LNCAP (cell line): ENCODE measurements at regions not wholly inside any gene's neighbourhood (a gene's known extent, or its start where the extent isn't known, plus 50 kb on each side); places are given as distances from the start of the nearest gene placed in this dataset.

ENCODE experiments used
- TF ChIP-seq, protein P1 (sequence below): fragments of 450-650 bp; IDR thresholded peaks from 2 replicates; pipeline ENCODE4 v1.5.1; 2017; ENCODE audit warnings: mild to moderate bottlenecking

DNA sequence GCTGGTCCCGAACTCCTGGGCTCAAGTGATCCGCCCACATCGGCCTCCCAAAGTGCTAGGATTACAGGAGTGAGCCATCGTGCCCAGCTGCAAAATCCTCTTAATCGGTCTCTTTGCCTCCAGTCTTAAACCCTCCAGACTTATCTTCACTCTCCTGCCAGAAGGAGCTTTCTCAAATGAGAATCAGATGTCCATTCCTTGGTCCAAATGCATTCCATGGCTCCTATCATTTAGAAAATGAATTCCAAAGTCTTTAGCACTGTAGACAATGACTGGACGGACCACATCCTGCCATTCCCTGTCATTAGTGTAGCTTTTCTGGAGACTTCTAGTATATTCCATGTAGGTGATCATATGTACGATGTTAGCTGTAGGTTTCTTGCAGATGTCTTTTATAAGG is 141.9 kb downstream of the ID4 start:
- TF ChIP-seq, protein P1, sequence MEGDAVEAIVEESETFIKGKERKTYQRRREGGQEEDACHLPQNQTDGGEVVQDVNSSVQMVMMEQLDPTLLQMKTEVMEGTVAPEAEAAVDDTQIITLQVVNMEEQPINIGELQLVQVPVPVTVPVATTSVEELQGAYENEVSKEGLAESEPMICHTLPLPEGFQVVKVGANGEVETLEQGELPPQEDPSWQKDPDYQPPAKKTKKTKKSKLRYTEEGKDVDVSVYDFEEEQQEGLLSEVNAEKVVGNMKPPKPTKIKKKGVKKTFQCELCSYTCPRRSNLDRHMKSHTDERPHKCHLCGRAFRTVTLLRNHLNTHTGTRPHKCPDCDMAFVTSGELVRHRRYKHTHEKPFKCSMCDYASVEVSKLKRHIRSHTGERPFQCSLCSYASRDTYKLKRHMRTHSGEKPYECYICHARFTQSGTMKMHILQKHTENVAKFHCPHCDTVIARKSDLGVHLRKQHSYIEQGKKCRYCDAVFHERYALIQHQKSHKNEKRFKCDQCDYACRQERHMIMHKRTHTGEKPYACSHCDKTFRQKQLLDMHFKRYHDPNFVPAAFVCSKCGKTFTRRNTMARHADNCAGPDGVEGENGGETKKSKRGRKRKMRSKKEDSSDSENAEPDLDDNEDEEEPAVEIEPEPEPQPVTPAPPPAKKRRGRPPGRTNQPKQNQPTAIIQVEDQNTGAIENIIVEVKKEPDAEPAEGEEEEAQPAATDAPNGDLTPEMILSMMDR, result no peak

GRCh38 chr6:19979986-19980385 is 142.8 kb downstream of the ID4 start:
- TF ChIP-seq, protein P1, result no peak

GRCh38 chr6:19983374-19983773 is 146.2 kb downstream of the ID4 start:
- TF ChIP-seq, protein P1, result no peak

GRCh38 chr6:19986691-19987438 is 149.7 kb downstream of the ID4 start:
- TF ChIP-seq, protein P1, result no peak

DNA sequence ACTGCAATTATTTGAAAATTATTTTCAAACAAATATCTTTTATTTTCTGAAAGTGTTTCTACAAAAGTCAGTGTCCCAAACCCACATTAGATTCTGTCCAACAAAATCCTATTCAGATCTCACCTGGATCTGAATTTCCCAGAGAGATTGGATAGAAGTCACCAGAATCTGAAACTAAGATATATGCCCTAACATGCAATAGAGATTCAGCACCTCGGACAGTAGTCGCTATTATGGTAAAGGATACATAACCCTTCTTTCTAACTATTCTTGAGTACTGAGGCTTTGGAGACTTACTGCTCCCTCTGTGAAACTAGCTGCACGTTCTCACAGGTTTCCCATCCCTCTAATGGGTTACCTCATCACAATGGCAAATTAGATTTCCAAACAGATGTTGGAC is 151.4 kb downstream of the ID4 start:
- TF ChIP-seq, protein P1, result no peak

GRCh38 chr6:19991176-19991575 is 154.0 kb downstream of the ID4 start:
- TF ChIP-seq, protein P1, result no peak

DNA sequence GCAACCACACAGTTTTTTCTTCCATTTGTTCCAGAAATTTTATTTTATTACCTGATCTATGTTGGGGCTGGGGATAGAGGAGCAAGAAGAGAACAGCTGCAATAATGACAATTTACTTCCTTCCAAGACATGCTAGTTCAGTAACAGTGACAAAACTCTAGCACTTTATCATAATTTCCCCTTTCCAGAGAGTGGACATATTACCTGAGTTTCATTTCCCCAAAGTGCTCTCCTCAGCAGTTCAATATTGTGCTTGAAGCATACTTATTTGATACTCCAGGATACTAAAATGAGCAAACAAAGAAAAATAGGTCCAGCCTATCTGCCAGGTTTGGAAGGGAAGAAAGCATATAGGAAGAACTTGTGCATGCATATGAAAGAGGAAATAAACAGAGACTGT is 157.7 kb downstream of the ID4 start:
- TF ChIP-seq, protein P1, result no peak
